Mammary epithelial cell (primary cell): ENCODE measurements at regions not wholly inside any gene's neighbourhood (a gene's known extent, or its start where the extent isn't known, plus 50 kb on each side); places are given as distances from the start of the nearest gene placed in this dataset.

Experiments
- CTCF ChIP-seq, 2 donors: IDR thresholded peaks in 1 of 2; conservative IDR thresholded peaks in 1 of 2; 2 replicates each; pipeline ENCODE4 v1.5.1; 2011 to 2012; ENCODE audit warnings: inconsistent platforms in 2 of 2, low read length in 2 of 2, mild to moderate bottlenecking in 2 of 2, control low read depth in 1 of 2, low read depth in 1 of 2; ENCODE audit not compliant: insufficient read depth in 1 of 2; ENCODE audit errors: extremely low read depth in 1 of 2
- EZH2 ChIP-seq: IDR thresholded peaks from 2 replicates; pipeline ENCODE4 v1.6.1; 2012; ENCODE audit warnings: low read length, inconsistent platforms, borderline replicate concordance

DNA sequence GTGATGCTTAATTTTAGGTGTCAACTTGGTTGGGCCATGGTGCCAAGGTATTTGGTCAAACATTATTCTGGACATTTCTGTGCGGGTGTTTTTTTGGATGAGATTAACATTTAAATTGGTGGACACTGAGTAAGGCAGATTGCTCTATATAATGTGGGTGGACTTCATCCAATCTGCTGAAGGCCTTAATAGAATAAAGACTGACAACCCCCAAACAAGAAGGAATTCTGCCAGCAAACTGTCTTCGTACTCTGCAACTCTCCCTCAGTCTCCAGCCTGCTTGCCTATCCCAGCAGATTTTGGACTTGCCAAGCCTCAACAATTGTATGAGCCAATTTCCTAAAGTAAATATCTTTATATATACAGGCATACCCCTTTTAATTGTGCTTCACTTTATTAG lies 850.1 kb downstream of the TBC1D32 start:
- TF ChIP-seq CTCF (conservative IDR thresholded peaks at IDR 0.05 in 1 of 2, IDR thresholded peaks at IDR 0.05 in 1 of 2; ENCODE audit: extremely low read depth in 1 of 2, insufficient read depth in 1 of 2, low read depth in 1 of 2, low read length in 2 of 2), result no peak
- no peak for TF ChIP-seq EZH2
